Osteoblast (primary cell): ENCODE measurements at regions not wholly inside any gene's neighbourhood (a gene's known extent, or its start where the extent isn't known, plus 50 kb on each side); places are given as distances from the start of the nearest gene placed in this dataset.
"Not testable (repeated sequence)": the region's sequence is repeated elsewhere in the genome, so short reads cannot be mapped to it uniquely, and the experiment has no call there.

ENCODE experiments used
- DNase-seq: peaks from one replicate; pipeline ENCODE4 v3.0.0; 2011; ENCODE audit warnings: low spot score, mixed read lengths; ENCODE audit not compliant: insufficient read length; ENCODE audit errors: missing footprints
- H2AFZ ChIP-seq: 2 replicates; pipeline ENCODE4 v1.6.0; 2011; ENCODE audit warnings: mild to moderate bottlenecking, low read length
- H3K27ac ChIP-seq: 2 replicates; pipeline ENCODE4 v1.5.1; 2011; ENCODE audit warnings: mild to moderate bottlenecking, low read depth, low read length, moderate library complexity
- H3K27me3 ChIP-seq: 2 replicates; pipeline ENCODE4 v1.6.0; 2012; ENCODE audit warnings: mild to moderate bottlenecking, control low read depth, inconsistent platforms, low read length, moderate library complexity; ENCODE audit not compliant: insufficient read depth
- H3K36me3 ChIP-seq: 2 replicates; pipeline ENCODE4 v1.5.1; 2011; ENCODE audit warnings: mild to moderate bottlenecking, low read length, control low read depth, moderate library complexity; ENCODE audit not compliant: insufficient read depth
- H3K4me1 ChIP-seq: 2 replicates; pipeline ENCODE4 v1.5.1; 2011; ENCODE audit warnings: mild to moderate bottlenecking, low read length, control low read depth, moderate library complexity; ENCODE audit not compliant: insufficient read depth
- H3K4me2 ChIP-seq: 2 replicates; pipeline ENCODE4 v1.6.0; 2011; ENCODE audit warnings: mild to moderate bottlenecking, low read length; ENCODE audit not compliant: insufficient read depth
- H3K4me3 ChIP-seq: fragments of 200-600 bp; sonication (generic); 3 replicates; pipeline ENCODE4 v1.5.1; 2012; ENCODE audit warnings: mild to moderate bottlenecking, low read length, inconsistent platforms; ENCODE audit not compliant: insufficient read depth
- H3K79me2 ChIP-seq: 2 replicates; pipeline ENCODE4 v1.6.0; 2012; ENCODE audit warnings: mild to moderate bottlenecking, low read length, control low read depth, inconsistent platforms; ENCODE audit not compliant: insufficient read depth
- H3K9me3 ChIP-seq: 2 replicates; pipeline ENCODE4 v1.5.1; 2011; ENCODE audit warnings: low read depth, low read length, control low read depth
- H4K20me1 ChIP-seq: 2 replicates; pipeline ENCODE4 v1.6.0; 2012; ENCODE audit warnings: mild to moderate bottlenecking, low read length, control low read depth; ENCODE audit not compliant: insufficient read depth
- TF ChIP-seq, protein P1 (sequence below): IDR thresholded peaks from 2 replicates; pipeline ENCODE4 v1.5.1; 2011; ENCODE audit warnings: mild to moderate bottlenecking, low read depth, low read length, moderate library complexity; ENCODE audit errors: extremely low read depth

DNA sequence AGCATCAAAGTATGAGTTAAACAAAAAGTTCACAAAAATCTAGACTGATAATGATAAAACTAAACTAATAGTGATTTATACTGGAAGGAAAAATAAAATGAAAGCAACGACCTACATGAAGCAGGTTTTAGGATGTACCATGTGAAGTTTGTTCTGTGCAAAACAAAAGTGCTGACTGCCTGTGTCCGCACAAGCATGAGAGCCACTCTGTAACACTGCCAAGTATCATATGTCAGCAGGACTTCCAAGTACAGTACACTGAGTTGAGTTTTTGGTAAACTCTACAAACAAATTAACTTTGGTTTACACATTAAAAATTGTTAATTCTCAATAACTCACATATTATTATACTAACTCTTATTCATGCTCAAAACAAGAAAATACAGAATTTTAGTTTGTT, 459.0 kb downstream of the PDGFC start:
- H3K36me3 ChIP-seq, result no peaks in the 10 kb centered on the region
- H3K4me1 ChIP-seq, result no peaks in the 10 kb centered on the region
- peak overlapping the region; percentile 11 for H3K4me2 ChIP-seq
- TF ChIP-seq, protein P1, sequence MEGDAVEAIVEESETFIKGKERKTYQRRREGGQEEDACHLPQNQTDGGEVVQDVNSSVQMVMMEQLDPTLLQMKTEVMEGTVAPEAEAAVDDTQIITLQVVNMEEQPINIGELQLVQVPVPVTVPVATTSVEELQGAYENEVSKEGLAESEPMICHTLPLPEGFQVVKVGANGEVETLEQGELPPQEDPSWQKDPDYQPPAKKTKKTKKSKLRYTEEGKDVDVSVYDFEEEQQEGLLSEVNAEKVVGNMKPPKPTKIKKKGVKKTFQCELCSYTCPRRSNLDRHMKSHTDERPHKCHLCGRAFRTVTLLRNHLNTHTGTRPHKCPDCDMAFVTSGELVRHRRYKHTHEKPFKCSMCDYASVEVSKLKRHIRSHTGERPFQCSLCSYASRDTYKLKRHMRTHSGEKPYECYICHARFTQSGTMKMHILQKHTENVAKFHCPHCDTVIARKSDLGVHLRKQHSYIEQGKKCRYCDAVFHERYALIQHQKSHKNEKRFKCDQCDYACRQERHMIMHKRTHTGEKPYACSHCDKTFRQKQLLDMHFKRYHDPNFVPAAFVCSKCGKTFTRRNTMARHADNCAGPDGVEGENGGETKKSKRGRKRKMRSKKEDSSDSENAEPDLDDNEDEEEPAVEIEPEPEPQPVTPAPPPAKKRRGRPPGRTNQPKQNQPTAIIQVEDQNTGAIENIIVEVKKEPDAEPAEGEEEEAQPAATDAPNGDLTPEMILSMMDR, result no peak
- H2AFZ ChIP-seq, result peak overlapping the region; percentile 22
- no peaks in the 10 kb centered on the region for H3K79me2 ChIP-seq
- no peaks in the 10 kb centered on the region for H4K20me1 ChIP-seq
- H3K27me3 ChIP-seq, result no peaks in the 10 kb centered on the region
- no peaks in the 10 kb centered on the region for H3K9me3 ChIP-seq
- no peak for DNase-seq
- no peak overlapping the region for H3K27ac ChIP-seq
- no peak overlapping the region for H3K4me3 ChIP-seq

DNA sequence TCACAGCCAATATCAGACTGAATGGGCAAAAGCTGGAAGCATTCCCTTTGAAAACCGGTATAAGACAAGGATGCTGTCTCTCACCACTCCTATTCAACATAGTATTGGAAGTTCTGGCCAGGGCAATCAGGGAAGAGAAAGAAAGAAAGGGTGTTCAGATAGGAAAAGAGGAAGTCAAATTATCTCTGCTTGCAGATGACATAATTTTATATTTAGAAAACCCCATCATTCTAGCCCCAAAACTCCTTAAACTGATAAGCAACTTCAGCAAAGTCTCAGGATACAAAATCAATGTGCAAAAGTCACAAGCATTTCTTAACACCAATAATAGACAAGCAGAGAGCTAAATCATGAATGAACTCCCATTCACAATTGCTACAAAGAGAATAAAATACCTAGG, 461.7 kb downstream of the PDGFC start:
- H3K79me2 ChIP-seq, H3K36me3 ChIP-seq, DNase-seq, H3K4me2 ChIP-seq, H3K27me3 ChIP-seq, H3K4me3 ChIP-seq, H2AFZ ChIP-seq, H3K27ac ChIP-seq, H3K9me3 ChIP-seq, H3K4me1 ChIP-seq, H4K20me1 ChIP-seq: not testable (repeated sequence)

DNA sequence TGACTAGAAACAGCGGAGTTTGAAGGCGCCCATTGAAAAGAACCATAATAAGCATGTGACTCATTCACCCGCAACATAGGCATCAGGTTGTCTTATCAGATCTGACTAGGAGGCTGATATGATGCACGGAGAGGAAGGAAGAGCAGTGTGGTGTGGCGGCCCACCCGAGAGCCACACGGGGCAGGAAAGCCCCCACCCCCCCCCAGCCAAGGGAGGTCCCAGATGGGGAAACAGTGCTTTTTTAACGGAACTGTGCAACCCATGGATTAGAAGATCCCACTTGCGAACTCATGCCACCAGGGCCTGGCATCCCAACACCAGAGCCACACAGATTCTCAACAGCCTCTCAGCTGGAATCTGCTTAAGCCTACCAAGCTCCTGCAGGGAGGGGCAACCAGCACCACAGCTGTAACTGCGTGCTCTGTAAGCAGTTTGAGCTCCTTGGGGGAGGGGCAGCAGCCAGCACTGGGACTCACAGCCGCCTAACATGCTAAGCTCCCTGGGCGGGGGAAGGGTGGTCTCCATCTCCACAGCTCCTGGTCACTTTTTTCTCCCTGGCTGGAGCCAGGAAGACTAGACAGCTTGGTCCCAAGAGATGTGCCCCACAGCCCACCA, 466.2 kb downstream of the PDGFC start:
- Histone ChIP-seq H3K9me3 (no peaks in the 10 kb centered on the region), H3K79me2 (no peaks in the 10 kb centered on the region), H3K27me3 (no peaks in the 10 kb centered on the region), H2AFZ (no peak overlapping the region), H3K27ac (no peak overlapping the region), H4K20me1 (no peaks in the 10 kb centered on the region), H3K36me3 (no peaks in the 10 kb centered on the region), H3K4me2 (no peak overlapping the region), H3K4me1 (no peaks in the 10 kb centered on the region), H3K4me3 (no peak overlapping the region)
- DNase-seq, result no peak
- TF ChIP-seq, protein P1, result no peak

DNA sequence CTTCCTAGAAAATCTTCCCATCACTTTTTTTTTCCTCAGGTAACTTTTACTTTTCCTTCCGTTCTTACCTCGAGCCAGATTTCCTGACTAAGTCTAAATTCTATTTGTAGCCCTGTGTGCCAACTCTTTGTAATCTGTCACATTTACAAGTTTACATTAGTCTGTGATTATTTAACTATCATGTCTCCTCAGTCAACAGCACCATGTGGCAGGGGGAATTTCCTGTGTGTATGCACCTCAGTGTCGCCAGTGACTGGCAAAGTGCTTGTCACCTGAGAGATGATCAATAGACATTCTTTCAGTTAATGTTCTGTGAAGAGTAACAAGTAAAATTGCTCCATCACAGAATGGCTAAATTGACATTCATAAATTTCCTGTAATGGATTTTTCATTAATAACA, 468.5 kb downstream of the PDGFC start:
- Histone ChIP-seq H3K27ac (no peak overlapping the region), H3K9me3 (no peaks in the 10 kb centered on the region), H3K36me3 (no peaks in the 10 kb centered on the region), H4K20me1 (no peaks in the 10 kb centered on the region), H2AFZ (no peak overlapping the region), H3K27me3 (no peaks in the 10 kb centered on the region), H3K79me2 (no peaks in the 10 kb centered on the region), H3K4me2 (no peak overlapping the region), H3K4me1 (peaks cover 15% of the 10 kb centered on the region), H3K4me3 (no peak overlapping the region)
- no peak for DNase-seq
- TF ChIP-seq, protein P1, result no peak
